Pancreas (tissue), 10 donors: ENCODE measurements at regions not wholly inside any gene's neighbourhood (a gene's known extent, or its start where the extent isn't known, plus 50 kb on each side); places are given as distances from the start of the nearest gene placed in this dataset.
A peak's percentile ranks its signal among the peaks of the same experiment; 100 is the strongest.

Source experiments
- ATAC-seq, 4 donors: fragments of 200-7000 bp; cut with Tn5 transposase; one replicate each; pipeline versions ENCODE4 v1.8.0 to v1.9.1; 2020; ENCODE audit warnings: mild to moderate bottlenecking in 4 of 4, moderate library complexity in 4 of 4
- DNase-seq, 6 donors: peaks; one replicate each; pipeline ENCODE4 v3.0.0-alpha.2; 2020
- FAIRE-seq: peaks from 2 replicates; lab custom pipeline; 2012; peaks lifted over from hg19 to GRCh38; lab: Jason Lieb, UNC
- H3K27ac ChIP-seq, 4 donors: fragments of 200-600 bp; sonication (generic); 1 replicate in 3 of 4; 2 replicates in 1 of 4; pipeline versions ENCODE4 v1.5.0 to v1.8.0; 2020
- H3K27me3 ChIP-seq, 4 donors: fragments of 200-600 bp; one replicate each; pipeline ENCODE4 v1.8.0; 2021
- H3K36me3 ChIP-seq, 3 donors: fragments of 200-600 bp; sonication (generic) in 1 of 3; one replicate each; pipeline versions ENCODE4 v1.5.0 to v1.8.0; 2020 to 2021
- H3K4me1 ChIP-seq, 3 donors: fragments of 200-600 bp; one replicate each; pipeline ENCODE4 v1.8.0; 2021
- H3K4me3 ChIP-seq, 4 donors: fragments of 200-600 bp; sonication (generic) in 2 of 4; one replicate each; pipeline versions ENCODE4 v1.5.0 to v1.8.0; 2020 to 2021
- H3K9me3 ChIP-seq, 4 donors: fragments of 200-600 bp; one replicate each; pipeline ENCODE4 v1.8.0; 2021
- CTCF ChIP-seq, 4 donors: fragments of 200-600 bp; sonication (generic) in 3 of 4; IDR thresholded peaks; one replicate each; pipeline versions ENCODE4 v1.5.0 to v1.8.0; 2021; ENCODE audit warnings: antibody characterized with exemption in 4 of 4
- WGBS, 2 donors: extraction: QIAGEN DNeasy Blood & Tissue Kit; methylation state at CpG; one replicate each; pipeline ENCODE4 v1.1.7; 2013; 5-methylcytosine and 5-hydroxymethylcytosine counted together
- intact Hi-C, 3 donors: fragments of 100-400 bp; cut with DNase I; formaldehyde crosslinking; loops; one replicate each; pipeline versions ENCODE4 v1.11.1 to v1.14.2; 2022
- donor health status: healthy with polysubstance abuse.
- donor health status: DM: no; HTN: no; CAD: no; lungs with moderate emphysema.
- donor health status: DM: no; HTN: no; CAD: no.
- donor health status: control.
- donor health status: control.
- donor health status: Bipolar disorder and iron deficiency.
- donor health status: DM: yes; HTN: yes; CAD: no.
- donor health status: DM: no; HTN: no; CAD: no.
- donor health status: DM: no; HTN: no; CAD: no.
- donor health status: DM: yes; HTN: yes; CAD: no.

DNA sequence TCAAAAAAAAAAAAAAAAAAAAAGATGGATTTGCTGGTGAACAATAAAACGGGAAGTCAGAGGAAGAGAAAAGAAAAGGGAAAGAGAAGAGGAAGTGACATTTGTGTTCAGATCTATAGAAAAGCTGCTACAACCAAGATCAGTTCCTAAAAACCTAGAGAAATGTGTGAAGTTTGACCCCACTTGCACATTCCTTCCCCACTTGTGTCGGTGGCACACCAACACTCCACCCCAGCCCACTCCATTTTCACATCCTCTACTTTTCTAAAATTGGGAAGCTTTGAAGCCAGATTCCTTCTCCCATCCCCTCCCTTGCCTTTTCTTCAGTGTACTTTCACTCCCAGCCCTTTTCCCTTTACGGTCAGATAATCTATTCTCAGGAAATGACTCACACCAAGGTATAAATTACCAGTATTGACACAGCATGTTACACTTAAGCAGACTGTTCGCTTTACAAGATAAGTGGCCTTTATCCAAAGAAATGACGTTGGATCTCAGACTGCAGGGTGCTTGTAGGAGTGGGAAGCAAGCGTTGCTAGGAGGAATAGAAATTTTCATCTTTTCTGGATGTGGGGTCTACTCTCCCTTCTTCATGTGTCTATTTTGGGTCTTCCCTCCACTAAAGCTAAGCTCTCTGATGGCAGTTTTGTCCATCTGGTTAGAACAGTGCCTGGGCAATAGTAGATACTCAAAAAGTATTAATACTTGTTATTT is 92.5 kb upstream of the ADGRF1 start:
- ATAC-seq, result peak; percentile 82 to 93 (median 90)
- WGBS, 2 donors, result 19 to 21% methylated on average over 6 of the region's 6 CpGs

DNA sequence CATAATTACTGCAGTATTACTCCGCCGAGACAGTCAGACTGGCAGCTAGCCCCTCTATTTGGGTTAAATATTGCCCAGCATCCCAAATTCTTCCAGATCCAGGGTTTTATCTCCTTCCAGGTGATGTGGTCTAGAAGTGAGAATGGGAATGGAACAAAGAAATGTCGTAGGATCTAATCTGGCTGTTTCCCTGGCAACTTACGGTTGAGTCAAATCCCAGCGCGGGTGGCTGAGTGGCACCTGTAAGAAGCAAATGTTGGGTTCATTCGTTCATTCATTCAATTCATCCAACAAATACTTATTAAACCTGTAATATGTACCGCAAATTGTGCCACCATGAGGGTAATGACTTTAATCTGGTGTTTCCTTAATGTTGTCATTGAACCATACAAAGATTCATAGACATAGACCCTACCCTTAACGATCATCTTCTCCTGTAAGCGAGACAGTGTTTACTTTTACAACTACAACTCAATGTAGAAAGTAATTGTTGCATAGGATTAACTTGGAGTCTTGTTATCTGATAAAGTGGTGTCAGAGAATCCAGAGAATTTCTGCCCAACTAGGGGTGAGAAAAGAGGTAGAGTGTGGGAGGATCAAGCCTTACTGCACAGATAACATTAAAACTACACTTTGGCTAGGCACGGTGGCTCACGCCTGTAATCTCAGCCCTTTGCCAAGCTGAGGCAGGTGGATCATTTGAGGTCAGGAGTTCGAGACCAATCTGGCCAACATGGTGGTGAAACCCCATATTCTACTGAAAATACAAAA is 91.3 kb upstream of the ADGRF1 start:
- no peaks in the 10 kb centered on the region for H3K36me3 ChIP-seq
- no peak overlapping the region for H3K27ac ChIP-seq
- H3K4me3 ChIP-seq, result no peak overlapping the region
- FAIRE-seq, result no peak
- peaks cover 10 to 20% (median 14%) of the 10 kb centered on the region in 3 donors for H3K4me1 ChIP-seq
- WGBS, 2 donors, result 92 to 93% methylated on average over 13 of the region's 13 CpGs
- ATAC-seq, result no peak
- DNase-seq, result no peak
- intact Hi-C loops, result no loop called here
- H3K27me3 ChIP-seq, result no peaks in the 10 kb centered on the region
- no peaks in the 10 kb centered on the region for H3K9me3 ChIP-seq
- no peak for TF ChIP-seq CTCF (IDR thresholded peaks at IDR 0.05)

More for the DNA sequence above, 92.5 kb upstream of the ADGRF1 start:
- Histone ChIP-seq H3K9me3 (no peaks in the 10 kb centered on the region), H3K36me3 (no peaks in the 10 kb centered on the region), H3K27me3 (no peaks in the 10 kb centered on the region), H3K4me1 (peaks cover 10 to 20% (median 14%) of the 10 kb centered on the region in 3 donors), H3K4me3 (no peak overlapping the region), H3K27ac (peak overlapping the region in 2 of 4 donors; percentile 60 to 70)
- no peak for TF ChIP-seq CTCF (IDR thresholded peaks at IDR 0.05)
- intact Hi-C loops, result no loop called here
- peak in 2 of 6 donors; percentile 23 to 35 for DNase-seq
- FAIRE-seq, result peak; percentile 23

GRCh38 chr6:47132724-47133123 is 90.6 kb upstream of the ADGRF1 start:
- Histone ChIP-seq H3K27me3 (no peaks in the 10 kb centered on the region), H3K27ac (no peak overlapping the region), H3K36me3 (no peaks in the 10 kb centered on the region), H3K9me3 (no peaks in the 10 kb centered on the region), H3K4me3 (no peak overlapping the region), H3K4me1 (peaks cover 10 to 20% (median 14%) of the 10 kb centered on the region in 3 donors)
- DNase-seq (no peak), ATAC-seq (no peak), FAIRE-seq (no peak)
- 81 to 96% methylated on average over 1 of the region's 1 CpG for WGBS, 2 donors
- intact Hi-C loops, result no loop called here
- TF ChIP-seq CTCF (IDR thresholded peaks at IDR 0.05), result no peak

GRCh38 chr6:47131773-47132172 is 89.6 kb upstream of the ADGRF1 start:
- no peak for FAIRE-seq
- 87 to 96% methylated on average over 2 of the region's 2 CpGs for WGBS, 2 donors
- Histone ChIP-seq H3K27me3 (no peaks in the 10 kb centered on the region), H3K36me3 (no peaks in the 10 kb centered on the region), H3K27ac (no peak overlapping the region), H3K4me1 (peaks cover 10 to 26% (median 14%) of the 10 kb centered on the region in 3 donors), H3K9me3 (no peaks in the 10 kb centered on the region), H3K4me3 (no peak overlapping the region)
- DNase-seq, result no peak
- TF ChIP-seq CTCF (IDR thresholded peaks at IDR 0.05), result no peak
- ATAC-seq, result no peak
- intact Hi-C loops, result no loop called here
